WI38 (cell line): ENCODE measurements at regions not wholly inside any gene's neighbourhood (a gene's known extent, or its start where the extent isn't known, plus 50 kb on each side); places are given as distances from the start of the nearest gene placed in this dataset.

Source experiments
- H3K4me3 ChIP-seq: 2 replicates; pipeline ENCODE4 v1.5.1; 2011; ENCODE audit warnings: low read depth, mild to moderate bottlenecking, control low read depth, low read length
- TF ChIP-seq, protein P1 (sequence below): IDR thresholded peaks from 2 replicates; pipeline ENCODE4 v1.5.1; 2012; ENCODE audit warnings: low read depth, mild to moderate bottlenecking, control low read depth, low read length

DNA sequence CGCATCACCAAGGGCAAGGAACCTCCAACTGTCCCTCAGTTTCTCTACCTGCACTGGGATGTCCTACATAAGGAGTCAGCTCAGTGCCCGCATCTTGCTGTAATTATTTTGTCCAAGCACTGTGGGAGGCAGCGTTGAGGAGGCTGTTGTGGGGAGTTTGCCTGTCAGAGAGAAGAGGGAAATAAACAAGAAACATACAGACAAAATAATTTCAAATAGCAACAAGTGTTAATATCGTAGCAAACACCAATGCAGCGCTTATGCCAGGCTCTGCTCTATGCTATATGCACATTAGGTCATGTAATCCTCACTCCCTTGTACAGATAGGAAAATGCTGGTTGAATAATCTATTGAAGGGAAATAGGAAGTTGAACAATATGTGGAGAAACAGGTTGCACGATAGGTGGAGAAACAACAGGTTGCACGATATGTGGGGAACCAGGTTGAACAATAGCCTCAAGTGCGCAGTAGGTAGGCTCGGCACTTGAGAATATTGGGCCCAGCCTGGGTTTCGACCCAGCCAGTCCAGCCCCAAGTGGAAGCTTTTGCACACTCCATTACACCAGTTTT, 91.2 kb upstream of the SIRPA start:
- TF ChIP-seq, protein P1, sequence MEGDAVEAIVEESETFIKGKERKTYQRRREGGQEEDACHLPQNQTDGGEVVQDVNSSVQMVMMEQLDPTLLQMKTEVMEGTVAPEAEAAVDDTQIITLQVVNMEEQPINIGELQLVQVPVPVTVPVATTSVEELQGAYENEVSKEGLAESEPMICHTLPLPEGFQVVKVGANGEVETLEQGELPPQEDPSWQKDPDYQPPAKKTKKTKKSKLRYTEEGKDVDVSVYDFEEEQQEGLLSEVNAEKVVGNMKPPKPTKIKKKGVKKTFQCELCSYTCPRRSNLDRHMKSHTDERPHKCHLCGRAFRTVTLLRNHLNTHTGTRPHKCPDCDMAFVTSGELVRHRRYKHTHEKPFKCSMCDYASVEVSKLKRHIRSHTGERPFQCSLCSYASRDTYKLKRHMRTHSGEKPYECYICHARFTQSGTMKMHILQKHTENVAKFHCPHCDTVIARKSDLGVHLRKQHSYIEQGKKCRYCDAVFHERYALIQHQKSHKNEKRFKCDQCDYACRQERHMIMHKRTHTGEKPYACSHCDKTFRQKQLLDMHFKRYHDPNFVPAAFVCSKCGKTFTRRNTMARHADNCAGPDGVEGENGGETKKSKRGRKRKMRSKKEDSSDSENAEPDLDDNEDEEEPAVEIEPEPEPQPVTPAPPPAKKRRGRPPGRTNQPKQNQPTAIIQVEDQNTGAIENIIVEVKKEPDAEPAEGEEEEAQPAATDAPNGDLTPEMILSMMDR = no peak
- H3K4me3 ChIP-seq = peak overlapping the region; percentile 48; the same call in 1 of the 2 replicates

DNA sequence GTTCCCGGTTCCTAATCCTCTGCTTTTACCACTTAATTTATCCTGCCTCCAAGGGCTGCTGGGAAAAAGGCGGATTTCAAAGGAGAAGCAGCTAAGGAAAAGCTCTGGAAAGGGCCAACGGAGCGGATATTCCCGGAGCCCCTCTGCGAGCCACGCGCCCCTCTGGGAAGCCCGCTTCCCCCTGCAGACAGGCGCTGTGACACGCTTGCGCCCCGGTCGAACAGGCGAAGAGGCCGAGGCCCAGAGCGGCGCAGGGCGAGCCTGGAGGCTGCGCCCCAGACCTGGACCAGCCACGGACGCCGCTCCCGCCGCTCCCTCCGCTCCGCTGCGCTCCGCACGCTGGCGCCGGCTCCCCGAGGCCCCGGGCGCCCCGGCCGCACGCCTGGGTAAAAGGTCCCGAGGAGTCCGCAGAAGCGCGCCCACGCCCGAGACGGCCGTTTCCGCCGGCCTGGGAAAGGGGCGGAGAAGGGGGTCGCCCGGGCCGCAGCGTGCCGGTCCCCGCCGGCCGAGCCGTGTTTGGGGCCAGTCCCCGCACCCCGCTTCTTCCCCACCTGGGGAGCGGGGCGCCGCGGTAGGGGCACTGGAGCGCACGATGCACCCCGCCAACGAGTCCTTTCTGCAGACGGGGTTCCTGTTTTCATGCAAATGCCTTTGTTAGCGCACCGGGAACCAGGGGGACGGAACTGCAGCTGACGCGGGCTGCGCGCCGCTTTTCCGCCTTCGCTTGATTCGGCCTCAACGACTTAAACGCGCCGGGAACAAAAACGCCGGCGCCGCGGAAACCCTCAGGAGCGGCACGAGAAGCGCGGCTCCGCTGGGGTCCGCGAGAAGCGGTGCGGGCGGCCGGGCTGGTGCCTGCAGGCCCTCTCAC, 91.9 kb upstream of the SIRPA start:
- TF ChIP-seq, protein P1 = no peak
- H3K4me3 ChIP-seq = peak overlapping the region; percentile 48

DNA sequence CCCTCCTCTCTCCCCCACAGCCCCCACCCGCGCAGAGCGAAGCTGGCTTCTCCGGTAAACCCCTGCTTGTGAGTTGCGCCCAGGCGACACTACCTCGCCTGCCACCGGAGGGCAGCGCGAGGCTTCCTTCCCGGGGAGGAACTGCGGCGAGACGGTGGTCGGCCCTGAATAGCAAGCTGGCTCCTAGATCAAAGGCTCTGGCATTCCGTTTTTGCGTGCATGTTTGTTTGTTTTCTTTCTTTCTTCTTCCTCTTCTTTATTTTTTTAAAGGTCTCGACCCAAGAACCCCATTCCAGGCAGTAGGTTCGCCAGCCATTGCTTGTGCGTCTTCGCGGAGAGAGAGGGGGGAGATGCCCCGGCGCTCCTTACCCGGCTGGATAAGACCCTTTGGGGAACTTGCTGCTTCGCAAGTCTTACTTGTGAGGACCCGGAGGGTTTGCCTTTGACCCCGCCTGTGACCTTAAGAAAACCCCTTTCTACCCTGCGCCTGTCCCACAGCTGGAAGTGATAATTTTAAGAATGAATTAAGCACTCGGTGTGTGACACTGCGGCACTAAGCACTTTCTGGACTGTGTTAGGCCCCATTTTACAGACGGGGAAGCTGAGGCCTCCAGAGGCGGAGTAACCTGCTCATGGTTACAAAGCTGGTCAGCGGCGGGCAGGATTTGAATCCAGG, 92.7 kb upstream of the SIRPA start:
- TF ChIP-seq, protein P1 = peak; percentile 57
- H3K4me3 ChIP-seq = peak overlapping the region; percentile 48

DNA sequence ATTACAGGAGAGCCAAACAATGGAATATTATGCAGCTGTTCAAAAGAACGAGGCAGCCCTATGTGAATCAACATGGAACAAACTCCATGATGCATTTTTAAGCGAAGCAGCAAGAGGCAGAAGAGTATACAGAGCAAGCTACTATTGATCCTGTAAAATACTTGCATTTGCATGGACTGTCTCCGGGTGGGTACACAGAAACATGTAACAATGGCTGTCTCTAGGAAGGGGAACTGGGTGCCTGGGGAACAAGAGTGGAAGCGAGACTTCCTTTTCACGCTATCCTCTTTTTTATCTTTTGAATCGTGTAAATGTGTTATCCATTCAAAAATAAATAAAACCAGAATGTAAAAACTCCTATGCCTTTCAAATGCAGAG, 93.3 kb upstream of the SIRPA start:
- TF ChIP-seq, protein P1 = no peak
- H3K4me3 ChIP-seq = 0 out of 2 replicates have a peak overlapping the region, but pooled peaks have one; percentile 4

DNA sequence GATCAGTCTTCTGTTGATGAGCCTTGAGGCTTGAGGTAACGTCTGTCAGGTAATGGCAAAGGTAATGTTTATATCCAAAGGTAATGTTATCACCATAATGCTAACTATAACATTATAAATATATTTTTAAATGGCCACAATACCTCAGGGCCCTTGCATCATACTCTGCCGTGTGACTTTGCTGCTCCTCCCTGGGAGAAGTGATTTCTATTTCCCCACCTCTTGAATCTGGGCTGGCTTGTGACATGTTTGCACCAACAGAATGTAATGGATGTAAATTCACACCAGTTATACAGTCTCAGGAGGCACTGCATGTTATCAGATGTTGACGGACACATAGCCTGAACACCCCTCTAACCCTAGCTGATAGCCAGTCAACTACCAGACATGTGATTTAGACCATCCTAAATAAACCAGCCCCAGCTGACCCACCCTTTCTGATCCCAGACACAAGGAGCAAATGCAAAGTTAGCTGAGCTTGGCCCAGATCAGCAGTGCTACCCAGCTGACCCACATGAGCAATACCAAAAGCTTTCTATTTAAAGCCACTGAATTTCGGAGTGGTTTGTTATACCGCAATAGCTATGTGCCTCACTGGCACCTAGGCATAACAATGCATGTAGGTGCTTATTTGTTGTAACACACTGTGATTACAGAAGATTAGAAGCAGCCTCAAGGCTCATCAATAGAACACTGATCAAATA, 93.8 kb upstream of the SIRPA start:
- H3K4me3 ChIP-seq = no peak overlapping the region
- TF ChIP-seq, protein P1 = no peak

DNA sequence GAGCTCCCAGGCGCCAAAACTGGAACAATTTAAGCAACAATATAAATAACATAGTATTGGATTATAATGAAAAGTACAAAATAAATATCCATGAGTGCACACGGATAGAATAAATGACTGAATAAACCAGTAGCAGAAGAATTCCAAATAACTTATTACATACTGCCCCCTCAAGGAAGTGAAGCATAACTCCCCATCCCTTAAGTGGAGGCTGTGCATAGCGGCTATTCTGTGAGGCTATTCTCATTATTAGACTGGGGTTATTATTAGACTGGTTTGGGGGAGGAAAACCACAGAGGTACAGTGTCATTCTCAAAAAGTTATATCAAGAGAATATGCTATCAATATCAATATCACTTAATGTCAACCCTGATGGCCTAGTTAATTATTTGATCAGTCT, 94.4 kb upstream of the SIRPA start:
- no peak overlapping the region for H3K4me3 ChIP-seq
- TF ChIP-seq, protein P1 = peak; percentile 24
